ENCODE measurements at regions not wholly inside any gene's neighbourhood (a gene's known extent, or its start where the extent isn't known, plus 50 kb on each side); places are given as distances from the start of the nearest gene placed in this dataset.

GRCh38 chr3:188082031-188082430 lies 71.9 kb upstream of the LPP start:
- no peak for DNase-seq

GRCh38 chr3:188082450-188082849 lies 71.5 kb upstream of the LPP start:
- DNase-seq, result no peak

DNA sequence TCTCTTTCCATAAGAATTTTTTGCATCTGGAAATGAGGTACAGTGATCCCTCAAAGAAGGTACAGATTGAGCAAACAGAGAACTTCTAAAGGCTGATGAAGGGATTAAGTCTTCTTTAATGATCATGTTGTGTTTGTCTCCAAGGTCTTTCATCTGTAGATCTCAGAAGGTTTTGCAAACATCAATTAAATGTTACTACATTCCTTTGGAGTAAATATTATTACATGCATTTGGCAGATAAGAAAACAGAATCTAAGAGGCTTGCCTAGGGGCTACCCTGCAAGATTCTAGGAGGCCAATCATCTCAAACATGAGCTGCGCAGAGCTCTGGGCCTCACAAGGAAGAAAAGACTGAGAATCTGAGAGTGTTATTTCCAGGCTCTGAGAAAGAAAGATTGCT lies 70.9 kb upstream of the LPP start:
- DNase-seq, result no peak

DNA sequence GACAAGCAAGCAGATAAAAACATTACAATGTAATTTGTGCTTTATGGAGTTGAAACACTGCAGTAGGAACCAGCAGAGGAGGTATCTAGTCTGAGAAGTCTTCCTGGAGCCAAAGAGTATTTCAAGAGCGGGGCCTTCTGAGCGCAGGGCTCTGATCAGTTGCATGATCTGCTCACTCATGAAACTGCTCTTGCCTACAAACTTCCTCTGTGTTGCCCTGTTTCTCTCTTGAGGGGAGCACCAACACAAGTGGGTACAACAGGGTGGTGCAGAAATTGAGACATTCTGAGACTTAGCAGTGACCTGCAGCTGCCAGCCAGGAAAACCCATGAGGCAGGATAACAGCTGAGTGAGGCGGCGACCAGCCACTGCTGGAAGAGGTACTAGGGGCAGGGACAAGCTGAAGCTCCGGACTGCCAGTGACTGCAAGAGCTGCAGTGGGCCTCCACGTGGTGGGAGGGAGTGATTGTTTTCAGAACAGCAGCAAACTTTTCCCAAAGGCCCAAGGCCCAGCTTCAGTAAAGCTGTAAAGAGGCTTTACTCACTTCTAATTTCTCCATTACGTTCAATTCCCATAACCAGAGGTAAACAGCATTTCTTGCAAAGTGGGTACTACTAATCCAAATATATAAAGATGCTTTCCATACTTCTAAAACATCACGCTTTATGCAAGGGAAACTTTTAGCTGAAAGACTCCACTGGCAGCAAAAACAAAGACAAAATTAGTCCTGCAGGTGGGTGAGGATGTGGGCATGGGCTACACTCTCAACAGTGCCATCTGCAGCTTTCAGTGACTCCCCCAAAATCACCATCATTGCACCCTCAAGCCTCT lies 69.0 kb upstream of the LPP start:
- no peak for DNase-seq

- no peak for DNase-seq
Measured at GRCh38 chr3:188085584-188086560, 68.1 kb upstream of the LPP start.

GRCh38 chr3:188088948-188089685 lies 64.8 kb upstream of the LPP start:
- DNase-seq, result no peak

GRCh38 chr3:188090620-188091309 lies 63.2 kb upstream of the LPP start:
- no peak for DNase-seq

GRCh38 chr3:188091746-188092145 lies 62.2 kb upstream of the LPP start:
- DNase-seq, result no peak

GRCh38 chr3:188092648-188093047 lies 61.3 kb upstream of the LPP start:
- DNase-seq, result no peak

GRCh38 chr3:188095431-188095830 lies 58.5 kb upstream of the LPP start:
- no peak for DNase-seq

DNA sequence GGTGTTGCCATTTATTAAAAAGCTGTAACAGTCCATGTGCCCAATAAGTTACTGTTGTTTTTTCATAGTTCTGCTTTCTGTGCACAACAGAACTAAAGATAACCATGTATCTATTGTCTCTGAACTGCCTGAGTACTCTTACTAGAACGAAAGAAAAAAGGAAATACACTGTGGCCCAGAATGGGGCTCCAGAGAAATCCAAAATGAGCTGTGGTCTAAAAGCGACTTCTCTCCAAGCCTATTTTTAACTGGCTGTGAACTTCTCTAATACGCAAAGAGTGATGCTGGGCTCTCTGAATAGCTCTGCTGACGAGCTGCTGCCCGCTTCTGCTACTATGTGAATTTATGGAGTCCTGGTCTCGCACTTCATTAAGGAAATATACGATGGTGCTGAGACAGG lies 56.2 kb upstream of the LPP start:
- no peak for DNase-seq

DNA sequence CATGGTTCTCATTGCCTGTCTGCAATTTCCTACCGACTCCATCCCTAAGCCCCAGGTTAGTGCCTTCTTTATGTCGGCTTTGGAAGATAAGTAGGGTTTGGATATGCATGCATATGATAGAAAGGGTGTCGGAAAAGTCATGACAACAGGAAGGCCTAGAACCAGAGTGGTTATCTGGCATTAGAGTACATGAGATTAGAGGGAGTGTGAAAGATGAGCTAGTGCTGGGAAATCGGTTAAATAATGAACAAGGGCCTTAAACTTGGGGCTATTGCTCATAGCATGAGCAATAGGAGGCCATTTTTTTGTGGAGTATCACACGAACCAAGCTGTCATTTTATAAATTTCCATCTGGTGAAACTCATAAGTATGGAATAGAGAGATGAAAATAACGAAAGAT lies 54.0 kb upstream of the LPP start:
- no peak for DNase-seq

DNA sequence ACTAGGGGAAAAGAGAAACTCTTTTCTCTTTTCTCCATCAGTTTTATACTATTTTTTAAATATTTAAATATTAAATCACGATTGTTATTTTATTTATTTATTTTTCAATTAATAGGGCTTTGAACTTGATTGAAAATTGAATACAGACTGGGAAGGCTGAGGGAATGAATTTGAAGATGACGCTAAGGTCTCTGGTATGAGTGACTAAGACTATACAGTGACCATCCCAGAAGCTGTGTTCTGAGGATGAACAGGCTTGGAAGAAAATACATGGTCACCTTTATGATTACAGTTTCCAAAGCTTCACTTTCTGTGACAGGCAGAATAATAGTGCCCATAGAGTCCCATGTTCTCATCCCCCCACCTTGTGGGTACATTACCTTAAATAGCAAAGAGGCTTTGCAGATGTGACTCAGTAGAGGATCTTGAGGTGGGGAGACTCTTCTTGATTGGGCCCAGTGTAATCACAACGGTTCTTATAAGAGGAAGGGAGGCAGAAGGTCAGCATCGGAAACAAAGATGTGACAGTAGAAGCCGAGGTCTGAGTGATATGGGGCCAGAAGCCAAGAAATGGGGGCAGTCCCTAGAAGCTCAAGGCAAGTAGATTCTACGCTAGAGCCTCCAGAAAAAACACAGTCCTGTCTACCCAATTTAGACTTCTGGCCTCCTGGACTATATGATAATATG lies 51.0 kb upstream of the LPP start:
- DNase-seq, result no peak

GRCh38 chr3:188104050-188104449 lies 49.9 kb upstream of the LPP start:
- no peak for DNase-seq
